ENCODE measurements at regions not wholly inside any gene's neighbourhood (a gene's known extent, or its start where the extent isn't known, plus 50 kb on each side); places are given as distances from the start of the nearest gene placed in this dataset.

DNA sequence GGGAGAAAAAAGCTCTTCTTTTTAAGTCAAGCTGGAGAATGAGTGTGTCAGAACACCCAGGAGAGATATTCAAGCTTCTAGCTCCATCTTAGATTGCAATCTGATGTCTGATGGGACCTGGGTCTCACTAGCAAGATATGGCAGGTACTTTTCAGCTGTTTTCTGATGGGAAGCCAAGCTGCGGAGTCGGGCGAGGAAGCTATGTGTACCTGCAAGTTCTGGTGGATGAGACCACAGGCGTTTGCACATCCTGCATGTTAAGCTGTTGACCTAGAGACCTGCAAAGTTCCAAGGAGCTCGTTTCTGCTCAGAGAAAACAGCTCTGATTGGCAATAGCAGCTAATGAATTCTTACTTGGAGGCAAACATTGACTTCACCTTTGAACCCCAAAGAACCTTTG is 167.3 kb upstream of the GATB start:
- WGBS, 2 donors = 85 to 86% methylated on average over 5 of the region's 5 CpGs
- TF ChIP-seq, protein P1, sequence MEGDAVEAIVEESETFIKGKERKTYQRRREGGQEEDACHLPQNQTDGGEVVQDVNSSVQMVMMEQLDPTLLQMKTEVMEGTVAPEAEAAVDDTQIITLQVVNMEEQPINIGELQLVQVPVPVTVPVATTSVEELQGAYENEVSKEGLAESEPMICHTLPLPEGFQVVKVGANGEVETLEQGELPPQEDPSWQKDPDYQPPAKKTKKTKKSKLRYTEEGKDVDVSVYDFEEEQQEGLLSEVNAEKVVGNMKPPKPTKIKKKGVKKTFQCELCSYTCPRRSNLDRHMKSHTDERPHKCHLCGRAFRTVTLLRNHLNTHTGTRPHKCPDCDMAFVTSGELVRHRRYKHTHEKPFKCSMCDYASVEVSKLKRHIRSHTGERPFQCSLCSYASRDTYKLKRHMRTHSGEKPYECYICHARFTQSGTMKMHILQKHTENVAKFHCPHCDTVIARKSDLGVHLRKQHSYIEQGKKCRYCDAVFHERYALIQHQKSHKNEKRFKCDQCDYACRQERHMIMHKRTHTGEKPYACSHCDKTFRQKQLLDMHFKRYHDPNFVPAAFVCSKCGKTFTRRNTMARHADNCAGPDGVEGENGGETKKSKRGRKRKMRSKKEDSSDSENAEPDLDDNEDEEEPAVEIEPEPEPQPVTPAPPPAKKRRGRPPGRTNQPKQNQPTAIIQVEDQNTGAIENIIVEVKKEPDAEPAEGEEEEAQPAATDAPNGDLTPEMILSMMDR (IDR thresholded peaks at IDR 0.05) = no peak
- H3K36me3 ChIP-seq = no peaks in the 10 kb centered on the region
- no peaks in the 10 kb centered on the region for H3K27me3 ChIP-seq
- H3K27ac ChIP-seq = no peak overlapping the region
- DNase-seq (no peak), ATAC-seq (no peak)
- no peak overlapping the region for H3K4me3 ChIP-seq
- H3K4me1 ChIP-seq = no peaks in the 10 kb centered on the region
- H3K9me3 ChIP-seq = no peaks in the 10 kb centered on the region
- intact Hi-C loops (cut with DNase I) = no loop called here

DNA sequence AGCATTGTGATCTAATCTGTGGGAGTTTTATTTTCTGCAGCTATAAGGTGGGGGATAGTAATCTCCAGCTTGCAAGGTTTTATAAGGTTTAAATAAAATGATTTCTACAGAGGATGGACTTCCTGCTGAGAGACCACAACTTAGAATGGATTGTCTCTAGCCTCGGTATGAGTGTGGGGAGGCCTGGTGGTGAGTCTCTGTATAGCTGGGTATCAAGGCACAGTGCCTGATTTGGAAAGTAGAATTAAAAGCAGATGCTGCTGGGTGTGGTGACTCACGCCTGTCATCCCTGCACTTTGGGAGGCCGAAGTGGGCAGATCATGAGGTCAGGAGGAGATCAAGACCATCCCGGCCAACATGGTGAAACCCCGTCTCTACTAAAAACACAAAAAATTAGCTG is 162.0 kb upstream of the GATB start:
- Histone ChIP-seq H3K9me3 (no peaks in the 10 kb centered on the region), H3K4me3 (no peak overlapping the region), H3K4me1 (no peaks in the 10 kb centered on the region), H3K36me3 (no peaks in the 10 kb centered on the region), H3K27ac (no peak overlapping the region), H3K27me3 (no peaks in the 10 kb centered on the region)
- 91 to 94% methylated on average over 5 of the region's 5 CpGs for WGBS, 2 donors
- intact Hi-C loops (cut with DNase I) = no loop called here
- TF ChIP-seq, protein P1 (IDR thresholded peaks at IDR 0.05) = no peak
- no peak for DNase-seq
- no peak for ATAC-seq

DNA sequence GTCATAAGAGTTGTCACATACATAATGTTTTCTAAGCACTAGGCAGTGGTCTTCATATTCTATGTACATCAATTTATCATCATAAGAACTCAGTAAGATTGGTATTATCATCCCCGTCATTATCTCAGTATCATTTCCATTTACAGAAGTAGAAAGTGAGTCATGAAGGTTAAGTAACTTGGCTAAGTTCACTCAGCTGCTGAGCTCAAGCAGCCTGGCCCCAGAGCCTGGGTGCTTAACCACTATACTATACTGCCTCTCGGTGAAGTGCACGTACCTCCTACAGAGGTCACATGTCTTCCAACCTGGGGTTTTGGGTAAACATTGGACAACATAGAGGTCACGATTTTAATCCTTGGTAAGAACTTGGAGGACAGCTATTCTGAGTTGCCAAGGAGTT is 161.5 kb upstream of the GATB start:
- Histone ChIP-seq H3K9me3 (no peaks in the 10 kb centered on the region), H3K4me1 (no peaks in the 10 kb centered on the region), H3K4me3 (no peak overlapping the region), H3K27me3 (no peaks in the 10 kb centered on the region), H3K27ac (no peak overlapping the region), H3K36me3 (no peaks in the 10 kb centered on the region)
- WGBS, 2 donors = 76 to 82% methylated on average over 4 of the region's 4 CpGs
- TF ChIP-seq, protein P1 (IDR thresholded peaks at IDR 0.05) = no peak
- ATAC-seq (no peak), DNase-seq (no peak)
- intact Hi-C loops (cut with DNase I) = no loop called here

DNA sequence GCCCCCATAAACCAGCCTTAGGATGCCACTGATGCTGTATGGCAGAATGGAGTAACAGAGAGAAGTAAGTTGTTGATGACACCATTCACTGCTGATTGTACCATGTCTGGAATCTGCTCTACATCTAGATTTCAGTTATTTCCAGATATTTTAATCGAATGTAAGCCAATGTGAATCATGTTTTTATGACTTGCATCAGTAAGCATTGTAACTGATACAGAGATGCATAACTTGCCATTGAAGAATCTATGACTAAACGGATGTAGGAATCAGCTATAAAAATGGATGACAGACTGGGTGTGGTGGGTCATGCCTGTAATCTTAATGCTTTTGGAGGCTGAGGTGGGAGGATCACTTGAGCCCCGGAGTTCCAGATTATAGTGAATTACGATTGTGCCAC is 161.0 kb upstream of the GATB start:
- no peak overlapping the region for H3K27ac ChIP-seq
- H3K36me3 ChIP-seq = no peaks in the 10 kb centered on the region
- H3K9me3 ChIP-seq = no peaks in the 10 kb centered on the region
- intact Hi-C loops (cut with DNase I) = no loop called here
- DNase-seq (no peak), ATAC-seq (no peak)
- 85 to 87% methylated on average over 4 of the region's 4 CpGs for WGBS, 2 donors
- TF ChIP-seq, protein P1 (IDR thresholded peaks at IDR 0.05) = no peak
- no peaks in the 10 kb centered on the region for H3K4me1 ChIP-seq
- no peaks in the 10 kb centered on the region for H3K27me3 ChIP-seq
- no peak overlapping the region for H3K4me3 ChIP-seq

DNA sequence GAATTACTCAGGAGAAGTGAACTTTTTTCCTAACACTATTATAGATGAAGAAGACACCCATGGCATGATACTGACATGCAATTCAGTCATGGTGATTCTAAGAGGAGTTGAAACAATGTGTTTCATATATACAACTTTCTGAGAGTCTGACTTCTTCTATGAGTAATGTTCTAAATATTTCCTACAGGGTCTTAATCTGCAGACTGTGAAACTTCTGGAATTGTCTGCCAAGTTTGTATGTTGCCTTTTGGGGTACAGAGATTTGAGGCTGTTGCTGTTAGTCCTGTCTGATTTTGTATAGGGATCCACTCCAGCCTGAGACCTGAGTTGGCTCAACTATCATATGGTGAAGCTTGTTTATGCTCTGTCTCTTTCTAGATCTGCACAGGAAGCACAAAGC is 160.6 kb upstream of the GATB start:
- Histone ChIP-seq H3K4me3 (no peak overlapping the region), H3K27me3 (no peaks in the 10 kb centered on the region), H3K9me3 (no peaks in the 10 kb centered on the region), H3K27ac (no peak overlapping the region), H3K4me1 (no peaks in the 10 kb centered on the region), H3K36me3 (no peaks in the 10 kb centered on the region)
- DNase-seq (no peak), ATAC-seq (no peak)
- TF ChIP-seq, protein P1 (IDR thresholded peaks at IDR 0.05) = no peak
- intact Hi-C loops (cut with DNase I) = no loop called here

Measured in heart right ventricle (tissue), 16 donors.